GM19328 (cell line): ENCODE measurements at regions not wholly inside any gene's neighbourhood (a gene's known extent, or its start where the extent isn't known, plus 50 kb on each side); places are given as distances from the start of the nearest gene placed in this dataset.

Experiments
- ATAC-seq: cut with Tn5 transposase; IDR thresholded peaks from one replicate; pipeline ENCODE4 v1.9.1; 2021; ENCODE audit warnings: mild to moderate bottlenecking, moderate library complexity; ENCODE audit not compliant: unreplicated experiment

DNA sequence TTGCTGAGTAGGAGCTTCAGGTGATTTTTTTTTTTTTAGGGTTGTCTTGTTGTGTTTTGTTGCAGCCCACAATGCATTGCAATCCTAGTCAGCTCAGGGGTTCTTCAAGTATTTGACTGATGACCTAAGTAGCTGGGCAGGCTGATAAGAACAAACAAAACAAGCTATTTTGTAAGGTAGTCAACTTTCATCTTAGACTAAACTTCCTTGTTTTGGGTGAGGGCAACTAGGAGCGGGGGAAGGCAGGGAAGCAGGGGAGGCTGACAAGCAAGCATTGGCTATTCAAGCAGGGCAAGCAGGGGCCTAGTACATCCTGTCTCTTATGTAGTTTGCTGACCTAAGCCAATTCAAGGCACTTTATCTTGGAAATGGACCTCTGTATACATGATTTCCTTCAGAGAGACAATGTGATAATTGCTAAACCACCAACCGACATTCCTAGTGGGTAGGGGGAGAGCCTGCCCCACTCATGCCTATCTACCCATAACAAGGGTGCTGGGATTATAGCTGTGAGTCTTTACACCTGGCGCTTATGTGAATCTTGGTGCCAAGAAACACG is 163.3 kb upstream of the PRKCQ start:
- no peak for ATAC-seq

DNA sequence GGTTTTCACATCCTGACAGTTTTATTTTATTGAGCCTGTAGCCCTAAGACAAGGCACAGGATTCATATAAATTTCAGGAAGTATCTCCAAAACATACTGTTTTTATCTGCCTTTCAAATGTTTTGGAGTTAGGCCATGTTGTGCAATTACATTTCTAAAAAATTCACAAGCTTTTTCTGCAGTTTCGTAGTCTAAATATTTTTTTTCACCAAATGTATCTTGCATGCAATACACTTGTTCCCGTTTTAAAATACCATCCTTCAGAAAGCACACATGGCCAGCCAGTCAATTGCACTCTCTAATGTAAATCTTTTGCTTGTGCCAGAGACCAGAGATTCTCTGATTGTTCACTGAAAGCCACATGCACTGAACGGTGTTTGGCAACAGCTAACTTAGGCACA is 161.5 kb upstream of the PRKCQ start:
- ATAC-seq = no peak

DNA sequence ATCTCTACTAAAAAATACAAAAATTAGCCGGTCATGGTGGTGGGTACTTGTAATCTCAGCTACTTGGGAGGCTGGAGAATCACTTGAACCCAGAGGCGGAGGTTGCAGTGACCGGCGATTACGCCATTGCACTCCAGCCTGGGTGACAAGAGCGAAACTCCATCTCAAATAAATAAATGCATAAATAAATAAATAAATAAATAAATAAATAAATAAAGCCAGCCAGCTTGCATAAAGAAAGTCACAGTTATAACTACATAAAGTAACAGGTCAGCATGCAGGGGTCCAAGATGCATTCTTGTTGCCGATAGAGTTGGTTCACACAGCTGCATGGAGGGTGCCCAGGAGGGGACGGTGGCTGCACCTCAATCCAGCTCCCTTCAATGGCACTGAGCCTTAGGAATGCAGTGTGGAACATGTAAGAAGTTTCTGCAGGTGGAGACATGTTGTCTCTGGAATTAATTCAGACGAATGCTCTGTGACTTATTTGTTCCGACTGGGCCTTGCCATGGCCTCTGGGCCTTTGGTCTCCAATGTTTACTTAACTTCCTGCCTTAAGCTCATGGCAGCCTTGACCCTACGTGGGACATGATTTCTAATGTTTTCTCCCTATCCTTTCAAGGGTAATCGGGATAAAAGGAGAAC is 159.6 kb upstream of the PRKCQ start:
- ATAC-seq = no peak

DNA sequence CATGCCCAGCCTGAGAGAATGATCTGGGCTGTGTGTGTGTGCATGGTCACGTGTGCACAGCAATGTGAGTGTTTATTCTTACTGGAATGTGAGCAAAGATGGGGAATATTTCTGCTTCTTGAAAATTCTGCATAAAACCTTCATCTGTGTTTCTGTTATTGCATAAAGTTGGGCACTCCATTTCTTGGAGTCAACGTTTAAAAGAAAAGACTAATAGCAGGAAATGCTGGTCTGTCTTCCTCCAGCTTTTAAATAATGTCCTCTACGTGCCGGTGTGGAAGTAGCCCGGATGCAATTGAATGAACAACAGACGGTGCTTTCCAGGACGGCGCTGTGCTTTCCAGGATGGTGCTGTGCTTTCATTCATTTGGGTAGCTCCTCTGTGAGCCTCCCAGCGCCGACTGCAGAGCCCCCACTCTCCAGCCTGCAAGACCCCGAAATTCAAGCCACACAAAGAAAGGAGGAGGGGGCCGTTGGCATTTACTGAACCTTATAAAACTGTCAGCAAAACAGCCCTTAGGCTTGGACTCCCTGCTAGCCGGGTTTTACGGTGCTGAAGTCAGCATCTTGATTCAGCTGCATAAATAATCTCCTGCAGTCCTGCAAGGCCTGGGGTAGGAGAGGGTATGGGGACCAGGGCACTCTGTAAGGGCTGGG is 158.2 kb upstream of the PRKCQ start:
- ATAC-seq = no peak

DNA sequence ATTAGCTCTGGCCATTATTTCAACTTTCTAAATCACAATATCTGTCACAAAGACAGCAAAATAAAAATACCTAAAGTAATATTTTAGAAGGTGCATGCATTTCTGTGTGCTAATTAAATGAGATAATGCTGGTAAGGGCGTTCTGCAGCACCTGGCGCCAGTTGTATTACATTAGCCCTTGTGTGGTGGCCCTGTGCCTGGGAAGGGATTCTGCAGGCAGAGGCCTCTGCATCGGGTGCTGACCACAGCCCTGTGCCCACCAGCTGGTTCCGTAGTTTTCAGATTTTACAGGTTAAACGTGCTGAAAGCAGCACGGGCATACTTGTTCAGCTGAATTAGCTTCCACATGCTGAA is 157.7 kb upstream of the PRKCQ start:
- ATAC-seq = no peak

DNA sequence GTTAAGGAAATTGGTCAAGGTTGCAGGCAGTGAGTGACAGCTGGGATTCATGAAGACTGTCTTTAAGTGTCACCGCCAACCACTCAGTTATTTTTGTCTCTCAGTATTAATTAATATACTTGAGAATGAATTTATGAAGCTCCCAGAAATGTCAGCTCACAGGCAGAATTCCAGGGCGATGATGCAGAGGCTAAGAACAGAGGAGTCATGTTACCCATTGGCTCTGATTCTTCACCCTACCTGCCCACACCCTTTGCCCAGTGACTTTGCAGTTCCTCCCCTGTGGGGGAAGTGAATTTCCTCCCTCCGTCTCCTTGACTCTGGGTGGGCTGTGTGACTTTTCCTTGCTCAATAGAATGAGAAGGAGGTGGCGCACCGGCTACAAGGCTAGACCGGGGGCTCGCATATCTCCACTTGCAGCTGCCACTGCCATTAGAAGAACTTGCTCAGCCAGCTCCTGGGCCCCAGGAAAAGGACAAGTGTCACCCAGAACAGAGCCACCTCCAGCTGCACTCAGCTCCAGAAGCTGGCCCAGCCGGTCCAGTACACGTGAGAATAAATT is 157.1 kb upstream of the PRKCQ start:
- no peak for ATAC-seq

DNA sequence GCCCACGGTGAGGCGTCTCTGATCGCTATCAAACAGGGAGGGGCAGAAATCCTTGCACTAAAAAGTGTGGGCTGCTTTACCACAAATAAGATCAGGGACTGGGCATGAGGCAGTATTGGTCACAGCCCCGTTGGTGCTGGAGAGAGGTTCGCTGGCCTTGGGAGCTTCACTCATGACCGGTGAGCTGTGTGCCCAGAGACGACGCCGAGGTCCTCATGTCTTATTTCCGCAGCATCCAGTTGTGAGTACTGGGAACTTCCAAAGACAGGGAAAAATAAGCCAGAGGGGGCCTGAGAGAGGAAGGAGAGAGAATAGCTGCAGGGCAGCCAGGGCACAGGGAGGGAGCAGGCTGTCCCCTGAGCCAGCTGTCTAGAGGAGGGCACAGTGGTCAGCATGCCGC is 154.2 kb upstream of the PRKCQ start:
- no peak for ATAC-seq

DNA sequence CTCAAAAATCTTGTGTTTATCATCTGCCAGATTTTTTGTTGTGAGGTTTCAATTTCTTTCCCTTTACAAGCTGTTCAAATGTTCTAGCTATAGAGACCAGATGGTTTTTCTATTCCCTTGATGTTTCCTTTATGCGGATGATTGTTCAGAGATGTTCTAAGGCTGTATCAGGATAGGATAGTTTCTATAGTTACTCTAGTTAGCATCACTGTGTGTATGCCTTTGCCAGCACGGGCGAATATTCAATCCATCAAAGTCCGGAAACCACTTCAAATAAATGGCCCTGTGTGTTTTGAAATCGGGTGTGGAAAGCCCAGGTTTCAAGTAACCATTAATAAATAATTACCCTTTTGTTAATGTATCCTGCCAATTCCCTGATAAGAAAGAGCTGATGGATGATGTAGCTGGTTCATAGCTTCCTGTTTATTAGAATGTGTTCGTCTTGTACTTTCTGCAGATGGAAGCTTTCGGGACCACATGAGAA is 149.8 kb upstream of the PRKCQ start:
- ATAC-seq = no peak

DNA sequence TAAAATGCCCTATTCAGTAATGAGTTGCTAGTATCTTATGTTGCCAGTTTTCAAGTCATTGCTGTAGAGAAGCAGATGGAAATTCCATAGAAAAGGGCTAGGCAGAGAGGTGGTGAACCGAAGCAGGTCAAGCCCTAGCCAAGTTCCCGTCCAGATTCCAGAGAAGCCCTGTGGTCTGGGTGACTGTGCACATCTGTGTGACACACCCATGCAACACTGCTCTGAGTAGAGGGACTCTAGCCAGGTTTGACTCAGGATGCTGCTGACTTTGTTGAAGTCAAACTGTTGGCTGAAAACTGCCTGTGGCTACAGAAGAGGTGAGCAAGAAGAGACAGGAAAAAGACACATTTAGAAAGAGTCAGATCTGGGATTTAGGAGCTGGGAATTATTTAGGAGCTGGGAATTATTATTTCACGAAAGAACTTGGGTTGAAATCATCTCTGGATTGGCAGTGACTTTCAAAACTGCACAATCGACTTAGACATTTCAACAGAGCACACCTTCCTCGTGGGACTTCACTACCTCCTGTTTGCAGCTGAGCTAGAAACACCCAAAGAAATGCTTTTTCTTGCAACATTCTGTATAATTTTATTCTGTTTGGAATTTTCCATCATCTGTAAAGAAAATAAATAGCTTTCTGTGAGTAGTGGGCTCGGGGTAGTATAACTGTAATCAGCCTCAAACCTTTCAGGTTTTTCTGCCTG is 149.1 kb upstream of the PRKCQ start:
- ATAC-seq = no peak

DNA sequence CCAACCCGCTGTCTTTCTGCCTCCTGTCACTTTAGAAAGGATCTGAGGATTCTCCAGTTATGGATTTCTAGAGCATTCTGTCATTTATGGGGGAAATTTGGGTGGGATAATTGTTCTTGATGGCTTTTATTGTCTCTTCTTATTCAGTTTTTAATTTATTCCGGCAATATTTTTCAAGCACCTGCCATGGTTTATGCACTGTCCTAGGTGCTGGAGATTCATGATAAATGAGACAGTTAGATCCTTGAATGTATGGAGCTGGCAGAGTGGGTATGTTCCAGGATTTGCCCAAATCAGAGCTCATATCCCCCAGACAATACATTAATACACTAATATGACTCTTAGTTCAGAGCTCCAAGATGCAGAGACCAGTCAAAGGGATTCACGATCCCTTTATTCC is 146.8 kb upstream of the PRKCQ start:
- ATAC-seq = no peak

DNA sequence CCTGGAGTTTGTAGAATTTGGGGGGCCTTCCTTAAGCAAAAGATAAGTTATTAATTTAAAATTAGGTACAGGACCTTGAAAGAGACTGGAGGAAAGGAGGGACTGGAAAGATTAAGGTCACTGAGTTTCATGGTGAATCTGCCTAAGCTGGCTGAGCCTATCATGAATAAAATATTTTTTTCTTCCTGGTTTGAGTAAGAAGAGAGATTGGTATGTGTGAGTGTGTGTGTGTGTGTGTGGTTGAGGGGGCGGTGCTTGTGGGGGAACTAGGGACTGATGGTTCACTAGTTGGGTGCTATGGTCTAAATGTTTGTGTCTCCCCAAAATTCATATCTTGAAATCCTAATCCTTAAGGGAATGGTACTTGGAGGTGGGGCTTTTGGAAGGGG is 142.5 kb upstream of the PRKCQ start:
- ATAC-seq = no peak

DNA sequence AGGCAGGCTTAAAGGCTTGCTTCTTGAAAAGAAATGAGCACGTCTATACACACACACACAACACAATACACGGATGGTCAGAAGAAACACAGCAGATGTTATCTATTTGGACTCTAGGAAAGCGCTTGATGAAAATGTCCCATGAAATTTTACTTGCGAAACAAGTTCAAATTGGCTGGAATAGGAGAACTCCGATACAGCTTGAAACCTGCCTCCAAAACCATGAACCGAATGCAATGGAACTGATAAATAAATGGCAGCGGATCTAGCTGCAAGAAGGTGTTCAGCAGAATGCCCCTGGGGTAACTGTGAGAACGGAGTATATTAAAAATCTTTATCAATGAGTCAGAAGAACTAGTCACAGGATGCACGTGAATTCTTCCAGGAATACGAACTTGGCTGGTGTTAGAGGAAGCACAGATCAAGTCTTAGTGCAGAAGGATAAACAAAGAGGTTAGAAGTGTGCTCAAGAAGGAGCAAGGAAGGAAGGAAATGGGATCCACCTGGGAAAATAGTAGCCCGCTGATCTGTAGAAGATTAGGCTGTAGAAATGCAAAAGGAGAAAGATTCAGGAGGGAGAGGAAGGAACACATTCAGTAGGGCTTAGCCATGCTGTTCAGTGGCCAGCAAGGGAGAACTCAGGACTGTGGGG is 142.0 kb upstream of the PRKCQ start:
- no peak for ATAC-seq

DNA sequence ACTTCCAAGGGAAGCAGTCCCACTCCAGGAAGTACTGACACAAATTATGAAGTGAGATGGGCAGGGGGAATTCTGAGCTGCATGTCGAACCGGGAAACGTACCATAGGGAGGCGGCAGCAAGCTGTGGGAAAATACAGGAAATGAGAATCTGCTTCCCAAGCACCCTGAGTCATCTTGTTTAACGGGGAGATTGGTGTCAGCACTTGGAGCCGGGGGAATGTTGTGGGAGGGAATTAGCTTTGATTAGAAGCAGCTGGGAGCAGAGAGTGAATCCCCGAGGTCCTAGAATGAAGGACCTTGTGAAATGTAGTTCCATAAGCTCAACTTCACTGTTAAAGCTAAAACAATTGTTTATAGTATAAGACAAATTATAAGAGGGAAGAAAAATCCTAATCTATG is 141.4 kb upstream of the PRKCQ start:
- no peak for ATAC-seq

DNA sequence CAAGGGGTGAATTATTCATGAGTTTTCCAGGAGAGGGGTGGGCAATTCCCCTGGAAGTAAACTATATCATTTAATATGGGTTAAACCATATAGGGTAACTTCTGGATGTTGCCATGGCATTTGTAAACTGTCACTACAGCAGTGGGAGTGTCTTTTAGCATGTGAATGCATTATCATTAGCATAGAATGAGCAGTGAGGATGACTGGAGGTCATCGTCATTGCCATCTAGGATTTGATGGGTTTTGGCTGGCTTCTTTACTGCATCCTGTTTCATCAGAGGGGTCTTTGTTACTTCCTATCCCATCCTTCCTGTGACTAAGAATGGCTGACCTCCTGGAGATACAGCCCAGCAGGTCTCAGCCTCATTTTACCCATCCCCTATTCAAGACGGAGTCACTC is 139.5 kb upstream of the PRKCQ start:
- ATAC-seq = no peak

DNA sequence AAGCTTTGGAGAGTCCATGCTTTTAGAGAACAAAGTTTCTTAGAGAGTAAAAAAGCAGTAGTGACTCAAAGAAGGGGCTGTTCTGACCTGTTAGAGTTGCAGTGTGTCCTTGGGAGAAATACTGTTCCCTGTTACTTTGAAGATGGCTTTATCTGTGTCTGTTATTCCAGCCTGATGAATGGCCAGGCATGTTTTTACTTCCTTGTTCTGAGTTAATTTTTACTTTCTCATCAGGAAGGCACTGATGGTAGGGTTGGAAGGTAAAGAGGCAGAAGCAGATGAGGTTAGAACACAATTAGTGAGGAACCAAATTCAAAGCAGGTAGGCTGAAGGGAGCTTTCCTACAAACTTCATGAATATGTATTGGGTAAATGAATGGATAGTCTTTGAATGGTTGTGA is 138.5 kb upstream of the PRKCQ start:
- no peak for ATAC-seq

DNA sequence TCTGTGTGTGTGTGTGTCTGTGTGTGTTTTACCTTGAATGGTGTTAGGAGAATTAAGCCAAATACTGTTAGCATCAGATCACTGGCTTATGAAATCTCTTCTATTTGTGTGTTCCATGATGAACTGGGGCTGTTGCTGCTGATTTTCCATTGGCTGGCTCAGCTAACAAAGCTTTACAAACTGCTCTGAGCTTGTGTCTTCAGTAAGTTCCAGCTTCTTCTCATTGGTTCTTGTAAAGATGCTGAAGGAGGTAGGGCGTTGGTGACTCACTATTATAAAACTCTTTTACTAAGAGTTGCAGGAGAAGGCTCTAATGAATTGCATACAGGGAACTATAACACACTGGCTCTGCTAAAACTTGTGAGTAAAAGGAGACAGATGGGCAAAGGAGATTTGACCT is 136.4 kb upstream of the PRKCQ start:
- ATAC-seq = no peak

DNA sequence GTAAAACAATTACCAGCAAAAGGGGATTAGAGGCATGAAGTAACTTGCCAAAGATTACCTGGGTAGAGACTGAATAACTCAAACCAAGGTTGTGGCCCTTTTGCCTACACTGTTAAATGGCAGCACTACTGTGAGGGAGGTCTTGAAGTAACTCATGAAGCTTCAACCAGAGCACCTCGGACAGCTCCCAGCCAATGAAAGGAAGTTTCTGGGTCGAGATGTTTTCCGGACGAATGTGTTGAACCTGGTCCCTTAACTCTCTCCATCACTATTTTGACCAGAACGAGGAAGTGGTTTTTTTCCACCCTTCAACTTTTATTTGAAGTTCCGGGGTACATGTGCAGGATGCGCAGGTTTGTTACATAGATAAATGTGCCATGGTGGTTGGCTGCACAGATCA is 133.6 kb upstream of the PRKCQ start:
- ATAC-seq = no peak

DNA sequence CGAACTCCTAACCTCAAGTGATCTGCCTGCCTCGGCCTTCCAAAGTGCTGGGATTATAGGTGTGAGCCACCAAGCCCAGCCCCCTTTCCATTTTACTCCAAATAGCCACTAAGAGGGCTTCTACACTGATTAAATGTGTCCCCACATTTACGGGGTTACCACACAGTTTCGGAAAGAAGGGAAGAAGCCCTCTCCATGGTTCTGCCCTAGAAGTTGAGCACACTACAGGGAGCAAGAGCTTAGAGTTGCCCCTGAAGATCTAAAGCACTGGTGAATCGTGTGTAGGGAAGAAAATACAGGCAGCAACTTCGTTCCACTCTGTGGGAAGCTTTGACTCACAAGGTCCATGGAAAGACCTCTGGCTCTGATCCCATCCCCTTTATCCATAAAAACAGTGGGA is 133.0 kb upstream of the PRKCQ start:
- no peak for ATAC-seq

DNA sequence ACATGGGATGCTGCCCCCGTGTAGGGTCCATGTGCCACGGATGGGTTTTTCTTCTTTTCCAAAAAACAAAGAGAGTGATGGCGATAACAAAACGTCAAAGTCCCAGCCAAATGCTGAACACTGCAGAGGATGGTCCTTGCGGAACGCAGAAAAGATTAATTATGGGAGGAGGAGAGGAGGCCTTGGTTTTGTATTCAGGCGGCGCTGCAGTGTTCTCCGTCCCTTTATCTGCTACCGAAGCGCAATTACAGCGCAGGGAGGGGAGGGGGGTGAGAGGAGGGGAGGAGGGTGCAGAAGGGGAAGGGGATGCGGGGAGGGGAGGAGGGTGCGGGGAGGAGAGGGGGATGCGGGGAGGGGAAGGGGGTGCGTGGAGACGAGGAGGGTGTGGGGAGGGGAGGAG is 131.8 kb upstream of the PRKCQ start:
- no peak for ATAC-seq

DNA sequence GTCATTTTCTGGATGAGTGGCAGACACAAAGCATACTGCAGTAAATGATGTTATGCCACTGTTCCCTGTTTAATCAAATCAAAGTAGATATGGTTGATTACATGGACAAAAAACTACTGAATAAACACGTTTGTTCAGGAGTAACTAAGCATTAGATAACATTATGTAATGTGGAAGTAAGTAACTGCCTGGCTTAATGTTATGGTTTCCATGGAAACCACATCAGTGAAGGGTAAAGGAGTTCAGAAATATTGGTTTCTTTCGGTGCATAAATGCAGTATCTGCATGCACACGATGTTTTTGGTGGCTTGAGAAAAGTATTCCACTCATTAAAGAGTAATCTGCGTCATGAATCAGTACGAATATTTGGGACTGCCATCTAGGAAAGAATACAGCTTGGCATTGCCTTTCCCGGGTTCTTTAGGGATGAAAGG is 131.3 kb upstream of the PRKCQ start:
- no peak for ATAC-seq

DNA sequence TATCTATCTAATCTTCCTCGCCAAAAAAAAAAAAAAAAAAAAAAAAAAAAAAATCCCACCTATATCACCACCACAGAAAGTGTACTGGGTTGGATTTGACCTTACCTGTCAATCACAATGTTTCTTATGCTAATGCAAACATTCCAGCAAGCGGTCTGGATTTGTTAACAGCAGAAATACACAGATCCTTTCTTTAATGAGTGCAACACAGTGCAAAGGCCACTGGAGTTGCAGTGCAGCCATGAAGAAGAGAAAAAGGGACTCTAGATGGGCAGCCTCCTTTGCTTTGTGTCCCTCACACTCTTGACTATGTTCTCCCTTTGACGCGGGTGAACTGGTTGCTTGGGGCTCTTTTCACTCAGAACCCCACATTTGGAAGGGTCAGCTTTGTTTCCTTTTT is 127.3 kb upstream of the PRKCQ start:
- no peak for ATAC-seq
